GM18499 (cell line): ENCODE measurements at regions not wholly inside any gene's neighbourhood (a gene's known extent, or its start where the extent isn't known, plus 50 kb on each side); places are given as distances from the start of the nearest gene placed in this dataset.
"Not testable (repeated sequence)": the region's sequence is repeated elsewhere in the genome, so short reads cannot be mapped to it uniquely, and the experiment has no call there.

Experiments used
- ATAC-seq: cut with Tn5 transposase; IDR thresholded peaks from one replicate; pipeline ENCODE4 v1.9.1; 2021; ENCODE audit warnings: moderate number of reproducible peaks; ENCODE audit not compliant: insufficient read depth, unreplicated experiment

GRCh38 chr13:76329004-76329403, 557.2 kb downstream of the KCTD12 start:
- no peak for ATAC-seq

DNA sequence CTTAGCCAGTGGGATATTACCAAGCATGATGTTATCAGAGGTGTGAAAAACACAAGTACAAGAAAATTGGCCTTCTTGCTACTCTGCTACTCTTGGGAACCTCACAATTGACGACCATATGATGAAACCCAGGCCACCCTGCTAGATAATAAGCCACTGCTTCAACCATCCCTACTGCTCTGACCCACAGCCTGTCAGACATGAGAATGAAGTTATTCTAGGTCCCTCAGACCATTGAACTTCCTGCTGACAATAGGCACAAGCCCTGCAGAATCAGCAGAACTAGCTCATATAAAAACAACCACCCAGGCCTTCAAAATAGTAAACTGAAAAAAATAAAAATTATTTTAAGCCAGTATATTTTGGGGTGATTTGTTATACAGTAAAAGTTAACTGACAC, 559.9 kb downstream of the KCTD12 start:
- ATAC-seq, result no peak

DNA sequence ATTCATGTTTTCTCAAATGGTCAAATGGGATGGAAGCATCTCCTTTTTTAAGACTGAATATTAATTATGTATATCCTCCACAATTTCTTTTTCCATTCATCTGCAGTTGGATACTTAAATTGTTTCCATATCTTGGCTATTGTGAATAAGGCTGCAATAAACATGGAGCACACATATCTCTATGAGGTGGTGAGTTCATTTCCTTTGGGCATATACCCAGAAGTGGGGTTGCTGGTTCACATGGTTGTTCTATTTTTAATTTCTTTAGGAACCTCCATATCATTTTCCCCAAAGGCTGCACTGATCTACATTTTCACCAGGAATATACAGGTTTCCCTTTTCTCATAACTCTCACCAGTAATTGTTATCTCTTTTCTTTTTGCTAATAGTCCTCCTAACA, 566.3 kb downstream of the KCTD12 start:
- no peak for ATAC-seq

DNA sequence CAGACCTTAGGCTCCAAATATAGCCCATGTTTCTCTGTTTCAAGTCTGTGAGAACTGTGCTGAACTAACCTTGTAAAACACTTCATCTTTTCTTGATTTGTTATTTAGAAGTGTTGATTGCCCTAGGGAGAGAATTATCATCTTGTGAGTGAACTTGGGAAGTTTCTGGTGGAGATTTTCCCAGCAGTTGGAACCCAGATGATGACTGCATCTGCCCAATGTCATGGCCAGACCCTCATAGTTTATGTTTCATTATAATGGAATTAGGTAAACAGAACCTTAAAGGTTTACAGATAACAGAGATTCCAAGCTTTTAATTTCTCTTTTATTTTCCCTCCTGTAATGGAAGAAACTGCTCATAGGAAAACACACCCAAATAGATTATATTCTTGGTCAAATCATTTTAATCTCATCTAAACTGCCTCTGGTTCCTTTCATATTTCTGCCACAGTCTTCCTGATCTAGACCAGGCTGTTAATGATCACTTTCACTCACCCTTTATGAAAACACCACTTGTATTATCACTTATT, 569.1 kb downstream of the KCTD12 start:
- no peak for ATAC-seq

DNA sequence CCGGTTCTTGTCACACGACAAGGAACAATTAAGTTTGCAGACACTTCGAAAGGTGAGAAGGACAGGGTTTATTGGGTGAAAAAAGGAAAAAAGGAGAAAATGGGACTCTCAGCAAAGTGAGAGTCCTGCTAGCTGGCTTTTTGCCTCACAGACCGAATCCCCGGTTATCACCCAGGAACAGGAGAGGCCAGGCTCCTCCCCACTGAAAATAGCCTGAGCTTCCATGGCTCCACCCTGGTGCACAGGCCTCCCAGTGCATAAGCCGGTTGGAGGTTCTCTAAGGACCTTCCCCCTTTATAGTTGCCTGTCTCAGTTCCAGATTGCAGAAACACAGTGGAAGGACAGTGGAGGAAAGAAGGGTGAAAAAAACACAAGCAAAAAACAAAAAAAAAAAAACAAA, 571.7 kb downstream of the KCTD12 start:
- no peak for ATAC-seq

- no peak for ATAC-seq
Observed at GRCh38 chr13:76307142-76307541, 579.1 kb downstream of the KCTD12 start.

- ATAC-seq, result no peak
Observed at GRCh38 chr13:76300688-76301087, 585.5 kb downstream of the KCTD12 start.

DNA sequence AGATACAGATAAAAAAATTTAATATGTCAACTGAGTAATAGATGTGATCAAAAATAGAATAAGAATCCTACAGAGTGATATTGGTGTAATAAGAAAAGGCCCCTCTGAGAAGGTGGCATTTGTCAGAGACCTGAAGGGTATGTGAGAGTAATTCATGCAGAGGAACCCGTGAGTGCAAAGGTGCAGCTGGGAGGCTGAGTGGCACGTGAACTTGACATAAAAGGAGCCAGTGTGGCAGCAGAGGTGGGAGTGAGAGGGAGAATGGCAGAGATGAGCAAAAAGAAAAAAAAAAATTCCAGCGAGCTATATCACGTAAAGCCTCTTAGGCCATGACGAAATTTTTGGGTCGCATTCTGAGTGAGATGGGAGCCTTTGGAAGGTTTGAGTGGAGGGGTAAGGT, 588.9 kb downstream of the KCTD12 start:
- ATAC-seq, result no peak

DNA sequence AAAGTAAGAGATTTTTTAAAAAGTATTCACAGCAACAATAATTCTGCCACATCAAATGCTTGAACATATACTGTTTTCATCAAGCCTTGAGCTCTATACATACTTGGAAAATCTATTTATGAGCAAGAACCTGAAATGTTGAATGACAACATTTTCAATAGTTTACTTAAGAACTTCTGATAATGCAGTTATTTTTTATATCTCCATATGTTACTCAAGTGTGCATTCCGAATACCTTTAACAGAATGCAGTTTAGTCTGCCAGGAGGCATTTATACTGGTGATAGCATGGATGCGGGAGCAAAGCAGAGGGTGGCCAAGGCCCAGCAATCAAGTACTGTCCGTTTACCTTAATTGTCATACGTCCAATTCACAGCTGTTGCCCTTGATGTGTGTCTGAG, 589.5 kb downstream of the KCTD12 start:
- ATAC-seq, result no peak

GRCh38 chr13:76295020-76295419, 591.2 kb downstream of the KCTD12 start:
- not testable (repeated sequence) for ATAC-seq

DNA sequence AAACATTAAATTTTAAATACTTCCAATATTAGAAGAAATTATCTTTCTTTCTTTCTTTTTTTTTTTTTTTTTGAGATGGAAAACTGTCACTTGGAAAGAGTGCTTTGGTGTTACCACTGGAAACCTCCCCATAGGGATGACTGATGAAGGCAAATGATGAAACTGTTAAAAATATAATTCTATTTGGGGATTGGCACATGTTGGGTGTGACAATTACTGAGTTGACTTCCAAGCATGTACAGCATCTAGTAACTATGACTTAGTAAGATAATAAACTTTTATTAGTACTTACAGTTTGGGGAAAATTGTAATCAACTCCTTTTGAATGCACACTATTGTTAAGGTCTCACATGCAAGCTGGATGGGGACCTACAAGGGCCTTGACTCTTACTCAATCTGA, 592.5 kb downstream of the KCTD12 start:
- ATAC-seq, result no peak

- no peak for ATAC-seq
Observed at GRCh38 chr13:76293346-76293745, 592.9 kb downstream of the KCTD12 start.

- ATAC-seq, result no peak
Observed at GRCh38 chr13:76292726-76293125, 593.5 kb downstream of the KCTD12 start.

GRCh38 chr13:76292031-76292430, 594.2 kb downstream of the KCTD12 start:
- ATAC-seq, result no peak

GRCh38 chr13:76289558-76289957, 596.6 kb downstream of the KCTD12 start:
- no peak for ATAC-seq

DNA sequence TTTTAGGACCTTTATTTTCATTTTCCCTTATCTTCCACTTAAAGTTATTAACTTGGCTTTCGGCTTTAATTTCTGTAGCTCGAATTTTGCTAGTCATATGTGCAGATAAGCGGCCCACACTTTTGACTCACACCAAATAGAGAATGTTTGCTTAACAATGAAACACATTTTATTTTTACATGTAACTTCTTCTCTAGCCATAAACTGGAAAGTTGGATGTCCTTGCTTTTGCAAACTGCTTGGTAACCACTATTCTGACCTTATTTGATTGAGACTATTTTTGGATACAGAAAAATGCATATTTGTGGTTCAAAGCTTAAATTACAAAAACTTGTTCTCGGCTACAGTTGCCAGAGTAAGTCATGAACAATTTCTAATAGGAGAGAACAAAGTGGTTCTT, 600.0 kb downstream of the KCTD12 start:
- ATAC-seq, result no peak

GRCh38 chr13:76285463-76285862, 600.7 kb downstream of the KCTD12 start:
- ATAC-seq, result no peak

GRCh38 chr13:76279766-76280165, 606.4 kb downstream of the KCTD12 start:
- ATAC-seq, result not testable (repeated sequence)

DNA sequence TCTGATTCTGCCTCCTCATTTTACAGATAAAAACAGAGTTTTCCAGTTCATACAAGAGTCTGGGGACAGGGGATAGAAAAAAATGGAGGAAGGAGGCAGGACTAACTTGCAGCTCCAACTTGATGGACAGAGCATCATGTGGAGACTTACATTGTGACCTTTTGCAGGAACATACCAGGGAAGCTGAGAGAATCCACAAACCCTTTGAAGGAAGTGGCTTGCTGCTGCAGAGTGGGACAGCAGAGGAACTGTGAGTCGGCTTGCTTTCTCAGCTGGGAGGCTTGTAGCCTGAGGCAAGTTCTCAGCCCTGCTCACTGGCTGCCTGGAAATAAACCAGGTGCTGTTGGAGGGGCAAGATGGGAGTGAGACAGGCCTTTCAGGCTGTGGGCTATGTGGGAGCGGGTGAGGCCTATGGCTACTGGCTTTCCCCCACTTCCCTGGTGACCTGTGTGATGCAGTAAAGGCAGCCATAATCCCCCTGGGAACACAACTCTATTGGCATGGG, 614.4 kb downstream of the KCTD12 start:
- no peak for ATAC-seq

GRCh38 chr13:76268307-76268706, 617.9 kb downstream of the KCTD12 start:
- ATAC-seq, result not testable (repeated sequence)

GRCh38 chr13:76267216-76267615, 619.0 kb downstream of the KCTD12 start:
- no peak for ATAC-seq

DNA sequence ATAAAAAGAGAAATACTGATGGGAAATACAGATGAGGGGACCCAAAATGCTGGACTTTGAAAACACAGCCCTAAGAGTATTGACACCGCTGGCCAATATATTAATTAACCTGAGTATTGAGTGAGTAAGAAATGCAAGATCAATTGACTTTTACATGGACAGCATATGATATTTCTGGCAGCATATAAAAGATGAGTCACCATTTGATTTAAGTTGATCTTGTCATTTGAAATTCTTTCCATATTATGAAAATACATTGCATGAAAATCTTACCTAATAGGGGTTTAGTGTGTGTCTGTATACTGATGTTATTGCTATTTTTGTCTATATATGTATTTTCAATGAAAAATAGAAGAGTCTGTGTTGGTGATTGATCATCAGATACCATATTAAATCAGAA, 619.6 kb downstream of the KCTD12 start:
- ATAC-seq, result no peak

DNA sequence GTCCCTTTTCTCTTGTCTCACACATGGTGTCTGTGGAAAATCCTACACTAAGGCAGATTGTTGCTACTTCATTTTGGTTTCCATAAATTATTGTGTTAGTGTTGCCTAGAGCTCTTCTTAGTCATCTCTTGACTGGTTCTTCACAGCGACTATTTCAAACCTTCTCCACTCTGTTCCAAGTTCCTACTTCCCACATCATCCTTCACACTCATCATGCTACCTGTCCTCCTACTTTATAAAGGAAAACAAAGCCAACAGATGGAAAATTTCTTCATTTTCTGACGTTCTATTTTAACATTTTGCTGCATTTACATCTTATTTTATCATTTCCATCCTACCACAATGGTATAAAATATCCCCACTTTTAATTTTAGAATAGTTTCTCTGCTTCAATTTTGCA, 614.1 kb downstream of the LMO7 start:
- ATAC-seq, result no peak
